ENCODE measurements at regions not wholly inside any gene's neighbourhood (a gene's known extent, or its start where the extent isn't known, plus 50 kb on each side); places are given as distances from the start of the nearest gene placed in this dataset.

DNA sequence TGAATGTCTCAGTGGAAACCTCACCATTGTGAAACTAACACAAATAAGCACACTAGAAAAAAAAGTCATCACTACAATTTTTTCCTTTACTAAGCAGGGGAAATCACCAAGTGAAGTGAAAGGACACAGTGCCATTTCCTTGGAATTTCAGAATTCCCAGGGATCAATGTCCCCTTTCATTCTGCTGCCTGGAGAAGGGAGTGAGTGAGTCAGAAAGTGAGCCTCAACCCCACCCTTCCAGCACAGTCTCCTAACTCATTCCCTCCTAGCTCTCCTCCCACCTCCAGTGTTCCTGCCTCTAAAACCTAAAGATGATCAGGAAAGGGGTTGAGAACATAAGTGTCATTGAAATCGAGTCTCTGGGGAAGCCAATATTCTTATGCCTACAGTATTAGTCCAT lies 608.5 kb downstream of the RNF144A start:
- TF ChIP-seq EP300 (IDR thresholded peaks at IDR 0.05; ENCODE audit: borderline replicate concordance): no peak
- no peak for TF ChIP-seq YY1 (IDR thresholded peaks at IDR 0.05; ENCODE audit: low read depth)

DNA sequence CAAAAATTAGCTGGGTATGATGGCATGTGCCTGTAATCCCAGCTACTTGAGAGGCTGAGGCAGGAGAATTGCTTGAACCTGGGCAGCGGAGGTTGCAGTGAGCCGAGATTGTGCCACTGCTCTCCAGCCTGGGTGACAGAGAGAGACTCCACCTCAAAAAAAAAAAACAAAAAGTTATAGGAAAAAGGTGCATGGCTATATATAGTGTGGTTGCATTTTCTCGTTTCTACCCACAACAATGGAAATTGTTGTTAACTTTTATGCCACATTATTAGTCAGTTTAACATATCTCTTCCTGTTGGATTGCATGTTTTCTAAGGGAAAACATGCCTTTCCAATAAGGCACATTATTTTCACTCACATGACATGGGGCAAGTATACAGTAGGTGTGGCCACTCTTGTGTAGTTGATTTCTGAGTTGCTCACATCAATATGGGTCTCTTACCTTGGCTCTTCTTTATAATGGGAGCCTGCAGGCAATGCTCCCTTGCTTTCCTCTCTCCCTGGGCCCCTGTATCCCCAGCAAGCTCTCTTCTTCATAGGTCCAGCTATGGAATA lies 610.0 kb downstream of the RNF144A start:
- no peak for TF ChIP-seq EP300 (IDR thresholded peaks at IDR 0.05; ENCODE audit: borderline replicate concordance)

DNA sequence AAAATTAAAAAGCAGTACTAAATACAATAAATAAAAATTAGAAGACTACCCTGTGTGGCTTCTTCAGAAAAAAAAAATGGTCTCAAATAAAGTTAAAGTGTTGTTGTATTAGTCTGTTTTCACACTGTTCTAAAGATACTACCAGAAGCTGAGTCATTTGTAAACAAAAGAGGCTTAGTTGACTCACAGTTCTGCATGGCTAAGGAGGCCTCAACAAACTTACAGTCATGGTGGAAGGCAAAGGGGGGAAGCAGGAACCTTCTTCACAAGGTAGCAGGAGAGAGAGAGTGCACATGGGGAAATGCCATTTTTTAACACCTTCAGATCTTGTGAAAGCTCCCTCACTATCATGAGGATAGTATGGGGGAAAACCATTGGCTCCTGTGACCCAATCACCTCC lies 612.8 kb downstream of the RNF144A start:
- no peak for TF ChIP-seq TAF1 (IDR thresholded peaks at IDR 0.05; ENCODE audit: low read depth)
- TF ChIP-seq FOXM1 (IDR thresholded peaks at IDR 0.05; ENCODE audit: borderline replicate concordance, low read depth): no peak
- TF ChIP-seq EP300 (IDR thresholded peaks at IDR 0.05; ENCODE audit: borderline replicate concordance): no peak
- TF ChIP-seq TCF12 (IDR thresholded peaks at IDR 0.05; ENCODE audit: low read depth): no peak
- TF ChIP-seq ZBTB7A (IDR thresholded peaks at IDR 0.05; ENCODE audit: low read depth): no peak
- TF ChIP-seq, protein P1, sequence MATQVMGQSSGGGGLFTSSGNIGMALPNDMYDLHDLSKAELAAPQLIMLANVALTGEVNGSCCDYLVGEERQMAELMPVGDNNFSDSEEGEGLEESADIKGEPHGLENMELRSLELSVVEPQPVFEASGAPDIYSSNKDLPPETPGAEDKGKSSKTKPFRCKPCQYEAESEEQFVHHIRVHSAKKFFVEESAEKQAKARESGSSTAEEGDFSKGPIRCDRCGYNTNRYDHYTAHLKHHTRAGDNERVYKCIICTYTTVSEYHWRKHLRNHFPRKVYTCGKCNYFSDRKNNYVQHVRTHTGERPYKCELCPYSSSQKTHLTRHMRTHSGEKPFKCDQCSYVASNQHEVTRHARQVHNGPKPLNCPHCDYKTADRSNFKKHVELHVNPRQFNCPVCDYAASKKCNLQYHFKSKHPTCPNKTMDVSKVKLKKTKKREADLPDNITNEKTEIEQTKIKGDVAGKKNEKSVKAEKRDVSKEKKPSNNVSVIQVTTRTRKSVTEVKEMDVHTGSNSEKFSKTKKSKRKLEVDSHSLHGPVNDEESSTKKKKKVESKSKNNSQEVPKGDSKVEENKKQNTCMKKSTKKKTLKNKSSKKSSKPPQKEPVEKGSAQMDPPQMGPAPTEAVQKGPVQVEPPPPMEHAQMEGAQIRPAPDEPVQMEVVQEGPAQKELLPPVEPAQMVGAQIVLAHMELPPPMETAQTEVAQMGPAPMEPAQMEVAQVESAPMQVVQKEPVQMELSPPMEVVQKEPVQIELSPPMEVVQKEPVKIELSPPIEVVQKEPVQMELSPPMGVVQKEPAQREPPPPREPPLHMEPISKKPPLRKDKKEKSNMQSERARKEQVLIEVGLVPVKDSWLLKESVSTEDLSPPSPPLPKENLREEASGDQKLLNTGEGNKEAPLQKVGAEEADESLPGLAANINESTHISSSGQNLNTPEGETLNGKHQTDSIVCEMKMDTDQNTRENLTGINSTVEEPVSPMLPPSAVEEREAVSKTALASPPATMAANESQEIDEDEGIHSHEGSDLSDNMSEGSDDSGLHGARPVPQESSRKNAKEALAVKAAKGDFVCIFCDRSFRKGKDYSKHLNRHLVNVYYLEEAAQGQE (IDR thresholded peaks at IDR 0.05; ENCODE audit: low read depth): no peak
- TF ChIP-seq, protein P2, sequence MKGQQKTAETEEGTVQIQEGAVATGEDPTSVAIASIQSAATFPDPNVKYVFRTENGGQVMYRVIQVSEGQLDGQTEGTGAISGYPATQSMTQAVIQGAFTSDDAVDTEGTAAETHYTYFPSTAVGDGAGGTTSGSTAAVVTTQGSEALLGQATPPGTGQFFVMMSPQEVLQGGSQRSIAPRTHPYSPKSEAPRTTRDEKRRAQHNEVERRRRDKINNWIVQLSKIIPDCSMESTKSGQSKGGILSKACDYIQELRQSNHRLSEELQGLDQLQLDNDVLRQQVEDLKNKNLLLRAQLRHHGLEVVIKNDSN (IDR thresholded peaks at IDR 0.05): no peak
- no peak for TF ChIP-seq TEAD4 (IDR thresholded peaks at IDR 0.05)
- TF ChIP-seq, protein P3, sequence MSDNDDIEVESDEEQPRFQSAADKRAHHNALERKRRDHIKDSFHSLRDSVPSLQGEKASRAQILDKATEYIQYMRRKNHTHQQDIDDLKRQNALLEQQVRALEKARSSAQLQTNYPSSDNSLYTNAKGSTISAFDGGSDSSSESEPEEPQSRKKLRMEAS (IDR thresholded peaks at IDR 0.05): no peak
- no peak for TF ChIP-seq CREB1 (IDR thresholded peaks at IDR 0.05; ENCODE audit: low read depth)
- TF ChIP-seq YY1 (IDR thresholded peaks at IDR 0.05; ENCODE audit: low read depth): no peak
- TF ChIP-seq CEBPB (IDR thresholded peaks at IDR 0.05): no peak
- no peak for TF ChIP-seq RAD21 (IDR thresholded peaks at IDR 0.05; ENCODE audit: low read depth)

DNA sequence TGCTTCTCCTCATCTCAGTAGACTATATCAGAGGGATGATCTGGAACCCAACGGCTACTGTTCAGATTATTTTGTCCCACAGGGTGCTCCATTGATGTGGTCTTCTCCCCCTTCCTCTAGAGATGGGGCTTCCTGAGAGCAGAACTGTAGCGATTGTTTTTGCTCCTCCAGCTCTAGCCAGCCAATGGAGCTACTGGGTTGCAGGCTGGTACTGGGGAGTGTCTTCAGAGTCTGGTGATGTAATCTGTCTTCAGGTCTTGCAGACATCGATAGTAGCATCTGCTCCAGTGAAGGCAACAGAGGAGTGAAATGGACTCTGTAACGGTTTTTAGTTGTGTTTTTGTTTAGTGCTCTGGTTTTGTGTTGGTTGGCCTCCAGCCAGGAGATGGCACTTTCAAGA lies 621.9 kb downstream of the RNF144A start:
- TF ChIP-seq FOXM1 (IDR thresholded peaks at IDR 0.05; ENCODE audit: borderline replicate concordance, low read depth) (no peak), RAD21 (IDR thresholded peaks at IDR 0.05; ENCODE audit: low read depth) (no peak), YY1 (IDR thresholded peaks at IDR 0.05; ENCODE audit: low read depth) (no peak), CEBPB (IDR thresholded peaks at IDR 0.05) (no peak), TEAD4 (IDR thresholded peaks at IDR 0.05) (no peak), ZBTB7A (IDR thresholded peaks at IDR 0.05; ENCODE audit: low read depth) (no peak), EP300 (IDR thresholded peaks at IDR 0.05; ENCODE audit: borderline replicate concordance) (no peak), TAF1 (IDR thresholded peaks at IDR 0.05; ENCODE audit: low read depth) (no peak), EGR1 (IDR thresholded peaks at IDR 0.05) (no peak), NFIC (IDR thresholded peaks at IDR 0.05) (no peak), CREB1 (IDR thresholded peaks at IDR 0.05; ENCODE audit: low read depth) (no peak), TCF12 (IDR thresholded peaks at IDR 0.05; ENCODE audit: low read depth) (no peak)
- TF ChIP-seq, protein P2 (IDR thresholded peaks at IDR 0.05): no peak
- TF ChIP-seq, protein P3 (IDR thresholded peaks at IDR 0.05): no peak
- TF ChIP-seq, protein P1 (IDR thresholded peaks at IDR 0.05; ENCODE audit: low read depth): no peak

DNA sequence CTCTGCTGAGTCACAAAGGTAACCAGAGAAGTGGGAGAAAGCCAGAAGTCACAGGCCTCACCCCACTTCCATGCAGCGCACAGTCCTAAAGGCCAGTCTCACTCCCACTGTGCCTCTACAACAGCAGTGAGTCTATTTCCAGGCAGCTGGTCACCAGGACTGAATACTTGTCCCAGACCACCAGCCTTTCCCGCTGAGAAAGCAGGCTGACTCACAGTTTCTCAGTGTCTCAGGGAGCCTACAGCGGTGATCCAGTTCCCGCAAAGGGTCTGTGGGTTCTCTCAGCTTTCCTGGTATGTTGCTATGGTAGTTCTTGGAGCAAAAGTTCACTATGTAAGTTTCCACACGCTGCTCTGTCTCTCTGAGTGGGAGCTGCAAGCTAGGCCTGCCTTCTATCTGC lies 622.5 kb downstream of the RNF144A start:
- TF ChIP-seq EP300 (IDR thresholded peaks at IDR 0.05; ENCODE audit: borderline replicate concordance) (no peak), FOXM1 (IDR thresholded peaks at IDR 0.05; ENCODE audit: borderline replicate concordance, low read depth) (no peak), NFIC (IDR thresholded peaks at IDR 0.05) (no peak), TAF1 (IDR thresholded peaks at IDR 0.05; ENCODE audit: low read depth) (no peak), CEBPB (IDR thresholded peaks at IDR 0.05) (no peak), CREB1 (IDR thresholded peaks at IDR 0.05; ENCODE audit: low read depth) (no peak)
- TF ChIP-seq, protein P2 (IDR thresholded peaks at IDR 0.05): no peak
- TF ChIP-seq, protein P3 (IDR thresholded peaks at IDR 0.05): no peak
